ENCODE measurements at regions not wholly inside any gene's neighbourhood (a gene's known extent, or its start where the extent isn't known, plus 50 kb on each side); places are given as distances from the start of the nearest gene placed in this dataset.
"Not testable (repeated sequence)": the region's sequence is repeated elsewhere in the genome, so short reads cannot be mapped to it uniquely, and the experiment has no call there.

DNA sequence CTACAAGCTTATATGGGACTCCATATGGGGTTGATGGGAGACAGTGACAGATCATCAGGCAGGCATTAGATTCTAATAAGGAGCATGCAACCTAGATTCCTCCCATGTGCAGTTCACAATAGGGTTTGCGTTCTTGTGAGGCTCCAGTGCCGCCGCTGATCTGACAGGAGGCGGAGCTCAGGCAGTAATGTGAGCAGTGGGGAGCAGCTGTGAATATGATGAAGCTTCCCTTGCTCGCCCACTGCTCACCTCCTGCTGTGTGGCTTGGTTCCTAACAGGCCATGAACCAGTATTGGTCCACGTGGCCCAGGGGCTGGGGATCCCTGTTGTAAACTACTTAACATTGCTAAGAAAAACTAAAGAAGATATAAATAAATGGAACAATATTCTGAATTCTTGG lies 378.4 kb downstream of the KCNRG start:
- TF ChIP-seq CTCF (IDR thresholded peaks at IDR 0.05; ENCODE audit: low read length) (no peak), EZH2 (IDR thresholded peaks at IDR 0.05; ENCODE audit: borderline replicate concordance, low read length) (no peak)
- Histone ChIP-seq H3K9me3 (ENCODE audit: low read length) (no peaks in the 10 kb centered on the region), H3K4me3 (ENCODE audit: low read depth, low read length, poor library complexity, severe bottlenecking) (no peak overlapping the region), H3K79me2 (ENCODE audit: insufficient read depth, low read length) (no peaks in the 10 kb centered on the region), H3K4me2 (ENCODE audit: low read length) (no peak overlapping the region), H3K4me1 (ENCODE audit: insufficient read depth, low read length, severe bottlenecking) (peaks cover under 1% of the 10 kb centered on the region), H4K20me1 (ENCODE audit: insufficient read depth, low read length) (no peaks in the 10 kb centered on the region), H3K27me3 (ENCODE audit: insufficient read depth, low read length) (no peaks in the 10 kb centered on the region), H3K9me2 (ENCODE audit: low read depth, low read length) (no peaks in the 10 kb centered on the region), H3K36me3 (ENCODE audit: insufficient read depth, low read length) (no peaks in the 10 kb centered on the region), H3F3A (ENCODE audit: insufficient read depth, low read length) (no peaks in the 10 kb centered on the region), H3K9ac (ENCODE audit: low read length) (no peak overlapping the region), H2AFZ (ENCODE audit: low read length) (no peak overlapping the region), H3K27ac (ENCODE audit: low read depth, low read length, poor library complexity, severe bottlenecking) (no peak overlapping the region)

- Histone ChIP-seq H3K4me3 (ENCODE audit: low read depth, low read length, poor library complexity, severe bottlenecking) (no peak overlapping the region), H3K9ac (ENCODE audit: low read length) (no peak overlapping the region)
Measured at GRCh38 chr13:50396001-50396400, 380.8 kb downstream of the KCNRG start.

DNA sequence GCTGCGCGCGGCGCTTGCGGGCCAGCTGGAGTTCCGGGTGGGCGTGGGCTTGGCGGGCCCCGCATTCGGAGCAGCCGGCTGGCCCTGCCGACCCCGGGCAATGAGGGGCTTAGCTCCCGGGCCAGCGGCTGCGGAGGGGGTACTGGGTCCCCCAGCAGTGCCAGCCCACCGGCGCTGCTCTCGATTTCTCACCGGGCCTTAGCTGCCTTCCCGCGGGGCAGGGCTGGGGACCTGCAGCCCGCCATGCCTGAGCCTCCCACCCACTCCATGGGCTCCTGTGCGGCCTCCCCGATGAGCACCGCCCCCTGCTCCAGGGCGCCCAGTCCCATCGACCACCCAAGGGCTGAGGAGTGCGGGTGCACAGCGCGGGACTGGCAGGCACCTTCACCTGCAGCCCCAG lies 381.4 kb downstream of the KCNRG start:
- H2AFZ ChIP-seq (ENCODE audit: low read length); H3K4me2 ChIP-seq (ENCODE audit: low read length); H3K27ac ChIP-seq (ENCODE audit: low read depth, low read length, poor library complexity, severe bottlenecking); H3K79me2 ChIP-seq (ENCODE audit: insufficient read depth, low read length); H3K36me3 ChIP-seq (ENCODE audit: insufficient read depth, low read length); H3K27me3 ChIP-seq (ENCODE audit: insufficient read depth, low read length); H3K9me3 ChIP-seq (ENCODE audit: low read length); H3K9me2 ChIP-seq (ENCODE audit: low read depth, low read length); H3K9ac ChIP-seq (ENCODE audit: low read length); H3F3A ChIP-seq (ENCODE audit: insufficient read depth, low read length); H3K4me3 ChIP-seq (ENCODE audit: low read depth, low read length, poor library complexity, severe bottlenecking); H4K20me1 ChIP-seq (ENCODE audit: insufficient read depth, low read length): not testable (repeated sequence)
- peaks cover 13% of the 10 kb centered on the region for H3K4me1 ChIP-seq (ENCODE audit: insufficient read depth, low read length, severe bottlenecking)

More at GRCh38 chr13:50396001-50396400, 380.8 kb downstream of the KCNRG start:
- H3K36me3 ChIP-seq (ENCODE audit: insufficient read depth, low read length), result no peaks in the 10 kb centered on the region
- TF ChIP-seq CTCF (IDR thresholded peaks at IDR 0.05; ENCODE audit: low read length) (no peak), EZH2 (IDR thresholded peaks at IDR 0.05; ENCODE audit: borderline replicate concordance, low read length) (no peak)
- H3K9me3 ChIP-seq (ENCODE audit: low read length), result no peaks in the 10 kb centered on the region
- no peaks in the 10 kb centered on the region for H3K27me3 ChIP-seq (ENCODE audit: insufficient read depth, low read length)
- H3K27ac ChIP-seq (ENCODE audit: low read depth, low read length, poor library complexity, severe bottlenecking), result no peak overlapping the region
- H3K4me1 ChIP-seq (ENCODE audit: insufficient read depth, low read length, severe bottlenecking), result peaks cover 6% of the 10 kb centered on the region
- no peaks in the 10 kb centered on the region for H3K79me2 ChIP-seq (ENCODE audit: insufficient read depth, low read length)
- H3K9me2 ChIP-seq (ENCODE audit: low read depth, low read length), result no peaks in the 10 kb centered on the region
- no peak overlapping the region for H2AFZ ChIP-seq (ENCODE audit: low read length)
- H3K4me2 ChIP-seq (ENCODE audit: low read length), result no peak overlapping the region
- H4K20me1 ChIP-seq (ENCODE audit: insufficient read depth, low read length), result no peaks in the 10 kb centered on the region
- no peaks in the 10 kb centered on the region for H3F3A ChIP-seq (ENCODE audit: insufficient read depth, low read length)

DNA sequence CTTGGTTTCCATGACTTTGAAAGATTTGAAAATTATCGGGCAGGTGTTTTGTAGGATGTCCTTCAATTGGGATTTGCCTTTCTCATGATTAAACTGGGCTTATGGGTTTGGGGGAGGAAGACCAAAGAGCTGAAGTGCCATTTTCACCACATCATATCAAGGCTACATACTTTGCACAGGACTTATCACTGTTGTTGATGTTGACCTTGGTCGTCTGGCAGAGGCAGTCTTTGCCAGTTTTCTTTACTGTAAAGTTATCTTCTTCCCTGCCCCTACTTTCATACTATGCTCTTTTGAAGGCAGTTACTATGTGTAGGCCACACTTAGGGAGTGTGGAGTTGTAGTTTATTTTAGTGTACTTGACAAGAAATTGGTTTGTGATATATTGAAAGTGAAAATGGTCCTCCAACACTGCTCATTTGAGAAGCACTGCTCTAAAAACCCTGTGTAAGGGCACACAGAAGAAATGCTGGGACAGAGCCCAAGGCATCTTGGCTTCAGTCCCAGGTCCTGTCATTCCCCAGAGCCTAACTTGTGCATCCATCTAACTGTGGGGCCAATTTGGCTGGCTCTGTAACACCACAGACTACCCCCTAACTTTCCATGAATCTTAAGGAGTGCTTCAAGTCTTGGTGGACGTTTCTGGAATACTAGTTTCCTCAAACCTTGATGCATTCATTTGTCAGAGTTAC lies 384.9 kb downstream of the KCNRG start:
- Histone ChIP-seq H3K4me2 (ENCODE audit: low read length) (no peak overlapping the region), H3F3A (ENCODE audit: insufficient read depth, low read length) (no peaks in the 10 kb centered on the region), H4K20me1 (ENCODE audit: insufficient read depth, low read length) (no peaks in the 10 kb centered on the region), H3K9me2 (ENCODE audit: low read depth, low read length) (no peaks in the 10 kb centered on the region), H3K27me3 (ENCODE audit: insufficient read depth, low read length) (no peaks in the 10 kb centered on the region), H2AFZ (ENCODE audit: low read length) (no peak overlapping the region), H3K9ac (ENCODE audit: low read length) (no peak overlapping the region), H3K4me3 (ENCODE audit: low read depth, low read length, poor library complexity, severe bottlenecking) (no peak overlapping the region), H3K36me3 (ENCODE audit: insufficient read depth, low read length) (no peaks in the 10 kb centered on the region), H3K27ac (ENCODE audit: low read depth, low read length, poor library complexity, severe bottlenecking) (no peak overlapping the region), H3K79me2 (ENCODE audit: insufficient read depth, low read length) (no peaks in the 10 kb centered on the region), H3K9me3 (ENCODE audit: low read length) (no peaks in the 10 kb centered on the region), H3K4me1 (ENCODE audit: insufficient read depth, low read length, severe bottlenecking) (peaks cover 27% of the 10 kb centered on the region)
- TF ChIP-seq CTCF (IDR thresholded peaks at IDR 0.05; ENCODE audit: low read length) (no peak), EZH2 (IDR thresholded peaks at IDR 0.05; ENCODE audit: borderline replicate concordance, low read length) (no peak)

Data from OCI-LY1 (cell line).